Bronchial epithelial cell (primary cell): ENCODE measurements at regions not wholly inside any gene's neighbourhood (a gene's known extent, or its start where the extent isn't known, plus 50 kb on each side); places are given as distances from the start of the nearest gene placed in this dataset.
A peak's percentile ranks its signal among the peaks of the same experiment; 100 is the strongest.

Experiments used
- DNase-seq: peaks from one replicate; pipeline ENCODE4 v3.0.0-alpha.2; 2010; ENCODE audit warnings: low read depth
- FAIRE-seq: peaks from 2 replicates; lab custom pipeline; 2011; peaks lifted over from hg19 to GRCh38; lab: Jason Lieb, UNC
- H3K27me3 ChIP-seq: 2 replicates; pipeline ENCODE4 v1.5.1; 2011; ENCODE audit warnings: low read length; ENCODE audit not compliant: control insufficient read depth, insufficient read depth
- H3K36me3 ChIP-seq: 2 replicates; pipeline ENCODE4 v1.5.1; 2011; ENCODE audit warnings: low read length; ENCODE audit not compliant: control insufficient read depth, insufficient read depth
- H3K4me3 ChIP-seq: 2 replicates; pipeline ENCODE4 v1.5.1; 2011; ENCODE audit warnings: mild to moderate bottlenecking, low read depth, low read length, control low read depth
- CTCF ChIP-seq: IDR thresholded peaks from 2 replicates; pipeline ENCODE4 v1.5.1; 2011; ENCODE audit warnings: mild to moderate bottlenecking, moderate library complexity, low read length, control low read depth, inconsistent platforms; ENCODE audit not compliant: insufficient read depth, severe bottlenecking

- TF ChIP-seq CTCF = no peak
- Histone ChIP-seq H3K4me3 (no peak overlapping the region), H3K27me3 (no peaks in the 10 kb centered on the region), H3K36me3 (no peaks in the 10 kb centered on the region)
- DNase-seq (no peak), FAIRE-seq (no peak)
Observed at GRCh38 chr18:30034818-30035217, 1007.7 kb downstream of the DSC3 start.

GRCh38 chr18:30016179-30016578 lies 1026.4 kb downstream of the DSC3 start:
- H3K36me3 ChIP-seq = no peaks in the 10 kb centered on the region
- no peak for TF ChIP-seq CTCF
- H3K27me3 ChIP-seq = no peaks in the 10 kb centered on the region
- FAIRE-seq (no peak), DNase-seq (peak; percentile 27)
- H3K4me3 ChIP-seq = no peak overlapping the region

GRCh38 chr18:30004965-30005364 lies 1037.6 kb downstream of the DSC3 start:
- no peaks in the 10 kb centered on the region for H3K27me3 ChIP-seq
- H3K36me3 ChIP-seq = no peaks in the 10 kb centered on the region
- no peak for DNase-seq
- H3K4me3 ChIP-seq = no peak overlapping the region
- no peak for FAIRE-seq
- TF ChIP-seq CTCF = no peak

DNA sequence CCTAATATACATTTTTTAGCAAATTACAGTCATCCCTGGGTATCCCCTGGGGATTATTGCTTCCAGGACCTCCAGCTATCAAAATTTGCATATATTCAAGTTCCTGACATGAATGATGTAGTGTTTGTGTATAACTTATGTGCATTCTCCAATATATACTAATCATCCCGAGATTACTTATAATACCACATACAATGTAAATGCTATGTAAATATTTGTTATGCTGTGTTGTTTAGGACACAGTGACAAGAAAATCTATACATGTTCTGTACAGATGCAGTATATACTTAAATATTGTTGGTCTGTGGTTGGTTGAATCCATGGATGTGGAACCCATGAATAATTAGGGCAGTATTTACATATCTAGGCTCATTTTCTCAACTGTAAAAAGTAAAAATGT lies 1060.3 kb downstream of the DSC3 start:
- no peaks in the 10 kb centered on the region for H3K27me3 ChIP-seq
- DNase-seq (no peak), FAIRE-seq (no peak)
- no peaks in the 10 kb centered on the region for H3K36me3 ChIP-seq
- H3K4me3 ChIP-seq = no peak overlapping the region
- no peak for TF ChIP-seq CTCF

GRCh38 chr18:29979881-29980280 lies 1062.7 kb downstream of the DSC3 start:
- no peak for FAIRE-seq
- Histone ChIP-seq H3K4me3 (no peak overlapping the region), H3K27me3 (no peaks in the 10 kb centered on the region), H3K36me3 (no peaks in the 10 kb centered on the region)
- TF ChIP-seq CTCF = no peak
- no peak for DNase-seq

DNA sequence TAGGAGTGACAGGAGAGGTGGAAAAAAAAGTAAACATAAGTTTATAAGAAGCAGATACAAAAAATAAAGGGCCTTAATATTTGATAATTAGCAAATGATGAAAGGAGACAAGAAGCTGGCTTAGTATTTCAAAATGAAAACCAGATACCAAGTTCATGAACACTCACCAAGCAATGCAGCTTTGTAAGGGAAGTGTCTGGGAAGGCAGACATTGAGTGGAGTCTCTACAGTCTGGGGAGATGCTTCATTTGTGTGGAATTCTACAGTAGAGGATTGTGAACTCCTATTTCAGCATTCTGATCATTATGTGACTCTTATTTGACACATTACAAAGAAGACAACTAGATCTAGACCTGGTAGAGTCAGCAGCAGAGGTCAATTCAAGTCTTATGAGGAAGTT lies 1072.7 kb downstream of the DSC3 start:
- no peak for TF ChIP-seq CTCF
- DNase-seq (no peak), FAIRE-seq (no peak)
- Histone ChIP-seq H3K27me3 (no peaks in the 10 kb centered on the region), H3K36me3 (no peaks in the 10 kb centered on the region), H3K4me3 (no peak overlapping the region)
